IPS DF 6.9 (cell line): ENCODE measurements at regions not wholly inside any gene's neighbourhood (a gene's known extent, or its start where the extent isn't known, plus 50 kb on each side); places are given as distances from the start of the nearest gene placed in this dataset.

Experiments
- DNase-seq: peaks from one replicate; pipeline ENCODE4 v3.0.0-alpha.2; 2013; ENCODE audit warnings: low read depth, low spot score
- H3K27ac ChIP-seq: one replicate; pipeline ENCODE4 v1.5.1; 2013; ENCODE audit warnings: low read length, control low read depth
- H3K27me3 ChIP-seq: 2 replicates; pipeline ENCODE4 v1.6.1; 2013; ENCODE audit warnings: mild to moderate bottlenecking, low read length; ENCODE audit not compliant: control insufficient read depth, insufficient read depth
- H3K36me3 ChIP-seq: 2 replicates; pipeline ENCODE4 v1.6.1; 2013; ENCODE audit warnings: low read length; ENCODE audit not compliant: control insufficient read depth, insufficient read depth
- H3K4me1 ChIP-seq: 2 replicates; pipeline ENCODE4 v1.6.1; 2013; ENCODE audit warnings: low read length; ENCODE audit not compliant: control insufficient read depth, insufficient read depth
- H3K4me3 ChIP-seq: 2 replicates; pipeline ENCODE4 v1.5.1; 2013; ENCODE audit warnings: mild to moderate bottlenecking, low read length
- H3K9me3 ChIP-seq: 2 replicates; pipeline ENCODE4 v1.6.1; 2013; ENCODE audit warnings: low read length, inconsistent platforms; ENCODE audit not compliant: control insufficient read depth, insufficient read depth
- WGBS: extraction: QIAGEN DNeasy Blood & Tissue Kit; methylation state at CpG from one replicate; pipeline ENCODE4 v1.1.7; 2013; ENCODE audit warnings: mixed read lengths, missing lambda C conversion rate; ENCODE audit not compliant: insufficient read length, insufficient coverage; 5-methylcytosine and 5-hydroxymethylcytosine counted together

DNA sequence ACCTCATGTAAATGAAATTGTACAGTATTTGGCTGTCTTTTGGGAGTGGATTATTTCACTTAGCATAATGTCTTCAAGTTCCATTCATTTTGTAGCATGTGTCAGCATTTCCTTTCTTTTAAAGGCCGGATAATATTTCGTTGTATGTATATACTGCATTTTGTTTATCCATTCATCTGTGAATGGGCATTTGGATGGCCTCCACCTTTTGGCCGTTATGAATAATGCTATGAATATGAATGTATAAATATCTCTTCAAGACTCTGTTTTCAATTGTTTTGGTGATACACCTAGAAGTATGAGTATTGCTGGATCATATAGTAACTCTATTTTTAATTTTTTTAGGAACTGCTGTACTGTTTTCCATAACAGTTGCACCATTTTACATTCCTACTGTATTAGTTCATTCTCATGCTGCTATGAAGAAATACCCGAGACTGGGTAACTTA, 164.9 kb downstream of the DYRK2 start:
- H3K9me3 ChIP-seq, result no peaks in the 10 kb centered on the region
- WGBS, result no CpG with 5 or more reads among the region's 4 CpGs
- DNase-seq, result no peak
- H3K4me3 ChIP-seq, result no peak overlapping the region
- no peaks in the 10 kb centered on the region for H3K4me1 ChIP-seq
- no peaks in the 10 kb centered on the region for H3K27me3 ChIP-seq
- no peaks in the 10 kb centered on the region for H3K36me3 ChIP-seq
- H3K27ac ChIP-seq, result no peak overlapping the region

DNA sequence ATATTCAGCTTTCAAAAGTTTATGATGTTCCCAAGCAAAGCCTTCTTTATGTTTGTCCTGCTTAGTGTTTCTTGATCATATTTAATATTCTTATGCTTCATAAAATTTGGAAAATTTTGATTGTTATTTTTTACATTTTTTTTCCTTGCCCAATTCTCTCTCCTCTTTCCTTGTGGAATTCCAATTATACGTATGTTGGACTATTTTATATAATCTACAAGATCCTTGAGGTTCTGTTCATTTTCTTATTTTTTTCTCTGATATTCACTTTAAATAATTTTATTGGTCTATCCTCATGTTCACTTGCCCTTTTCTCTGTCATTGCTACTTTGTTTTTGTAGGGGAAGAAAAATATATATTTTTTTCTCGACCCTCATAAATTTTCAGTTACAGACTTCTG, 167.7 kb downstream of the DYRK2 start:
- H3K27ac ChIP-seq, result no peak overlapping the region
- no peaks in the 10 kb centered on the region for H3K9me3 ChIP-seq
- H3K27me3 ChIP-seq, result no peaks in the 10 kb centered on the region
- DNase-seq, result no peak
- H3K36me3 ChIP-seq, result no peaks in the 10 kb centered on the region
- no peaks in the 10 kb centered on the region for H3K4me1 ChIP-seq
- no CpG with 5 or more reads among the region's 2 CpGs for WGBS
- H3K4me3 ChIP-seq, result no peak overlapping the region

DNA sequence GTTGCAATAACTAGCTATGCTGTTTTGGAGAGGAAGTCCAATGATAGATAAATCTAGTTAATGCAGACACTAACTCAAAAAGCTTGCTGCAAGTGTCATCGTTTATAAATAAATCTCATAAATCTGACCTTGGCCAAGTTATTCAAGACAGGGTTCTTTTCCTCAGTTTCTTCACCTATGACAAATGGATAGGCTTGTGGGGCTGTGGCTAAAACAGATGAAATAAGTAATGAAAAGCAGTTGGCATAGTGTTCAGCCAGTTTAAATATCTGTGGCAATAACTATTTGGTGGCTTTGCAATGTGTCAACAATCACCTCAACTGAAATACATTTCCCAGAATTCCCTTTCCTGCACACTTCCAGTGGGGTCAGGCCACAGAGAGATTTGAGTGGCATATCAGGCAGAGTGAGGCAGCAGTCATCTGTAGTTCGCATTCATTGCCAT, 169.9 kb downstream of the DYRK2 start:
- DNase-seq, result no peak
- no peaks in the 10 kb centered on the region for H3K36me3 ChIP-seq
- no peak overlapping the region for H3K4me3 ChIP-seq
- no peaks in the 10 kb centered on the region for H3K4me1 ChIP-seq
- H3K27ac ChIP-seq, result no peak overlapping the region
- no CpG with 5 or more reads among the region's 2 CpGs for WGBS
- no peaks in the 10 kb centered on the region for H3K9me3 ChIP-seq
- H3K27me3 ChIP-seq, result no peaks in the 10 kb centered on the region

DNA sequence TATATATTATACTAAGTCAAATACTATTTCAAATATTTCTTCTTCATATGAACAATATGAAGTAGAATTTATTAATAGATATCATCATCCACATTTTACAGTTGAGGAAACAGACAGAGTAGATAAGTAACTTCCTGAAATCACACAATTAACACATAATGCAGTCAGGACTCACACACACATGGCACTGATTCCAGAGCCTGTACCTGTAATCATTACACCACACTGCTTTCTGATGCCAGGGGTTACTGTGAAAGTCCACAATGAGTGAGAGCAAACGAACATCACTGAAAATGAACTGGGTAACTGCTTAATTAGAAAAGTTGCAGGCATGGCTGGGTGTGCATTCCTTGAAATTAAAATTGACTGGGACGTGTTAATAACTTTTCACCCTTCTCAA, 169.3 kb upstream of the IFNG-AS1 start:
- no peak overlapping the region for H3K4me3 ChIP-seq
- H3K9me3 ChIP-seq, result no peaks in the 10 kb centered on the region
- H3K4me1 ChIP-seq, result no peaks in the 10 kb centered on the region
- no peaks in the 10 kb centered on the region for H3K36me3 ChIP-seq
- WGBS, result no CpG with 5 or more reads among the region's 2 CpGs
- H3K27me3 ChIP-seq, result no peaks in the 10 kb centered on the region
- H3K27ac ChIP-seq, result no peak overlapping the region
- DNase-seq, result no peak

DNA sequence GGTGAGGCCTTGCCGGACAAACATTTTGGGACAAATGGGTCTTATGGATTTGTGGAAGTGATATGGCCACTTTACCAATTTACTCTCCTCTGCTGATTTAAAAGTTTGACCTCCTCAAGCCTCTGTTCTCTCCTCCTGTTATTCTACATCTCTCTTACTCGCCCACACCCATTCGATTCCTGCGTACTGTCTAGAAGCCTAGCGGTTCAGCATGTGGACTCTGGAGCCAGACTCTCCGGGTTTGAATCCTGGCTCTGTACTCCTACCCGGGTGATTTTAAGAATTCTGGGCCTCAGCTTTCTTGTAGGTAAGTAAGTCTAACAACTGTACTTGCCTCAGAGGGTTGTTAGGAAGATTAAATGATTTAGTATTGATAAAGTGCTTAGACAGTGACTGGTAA, 168.6 kb upstream of the IFNG-AS1 start:
- Histone ChIP-seq H3K4me3 (no peak overlapping the region), H3K9me3 (no peaks in the 10 kb centered on the region), H3K27ac (no peak overlapping the region), H3K36me3 (no peaks in the 10 kb centered on the region), H3K27me3 (no peaks in the 10 kb centered on the region), H3K4me1 (no peaks in the 10 kb centered on the region)
- DNase-seq, result no peak
- no CpG with 5 or more reads among the region's 7 CpGs for WGBS

DNA sequence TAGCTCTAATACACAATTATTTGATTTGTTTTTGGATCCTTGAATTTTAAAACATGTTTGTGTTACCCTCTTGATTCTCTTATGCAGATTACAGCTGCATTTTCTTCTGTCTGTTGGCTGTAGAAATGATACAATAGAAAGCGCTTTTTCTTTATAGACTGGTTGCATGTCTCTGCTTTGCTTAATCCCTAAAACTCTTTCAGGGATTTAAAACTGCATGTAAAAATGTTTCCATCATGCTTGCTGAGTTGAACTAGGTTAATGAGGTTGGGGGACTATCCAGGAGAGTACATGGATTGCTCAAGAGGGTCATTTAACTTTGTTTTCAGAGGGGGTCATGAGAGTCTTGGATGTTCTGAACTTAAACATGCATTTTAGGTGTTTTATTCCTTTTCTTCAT, 166.4 kb upstream of the IFNG-AS1 start:
- WGBS, result no CpG with 5 or more reads among the region's 1 CpG
- no peak overlapping the region for H3K27ac ChIP-seq
- no peaks in the 10 kb centered on the region for H3K9me3 ChIP-seq
- H3K36me3 ChIP-seq, result no peaks in the 10 kb centered on the region
- H3K27me3 ChIP-seq, result no peaks in the 10 kb centered on the region
- H3K4me1 ChIP-seq, result no peaks in the 10 kb centered on the region
- H3K4me3 ChIP-seq, result no peak overlapping the region
- DNase-seq, result no peak

DNA sequence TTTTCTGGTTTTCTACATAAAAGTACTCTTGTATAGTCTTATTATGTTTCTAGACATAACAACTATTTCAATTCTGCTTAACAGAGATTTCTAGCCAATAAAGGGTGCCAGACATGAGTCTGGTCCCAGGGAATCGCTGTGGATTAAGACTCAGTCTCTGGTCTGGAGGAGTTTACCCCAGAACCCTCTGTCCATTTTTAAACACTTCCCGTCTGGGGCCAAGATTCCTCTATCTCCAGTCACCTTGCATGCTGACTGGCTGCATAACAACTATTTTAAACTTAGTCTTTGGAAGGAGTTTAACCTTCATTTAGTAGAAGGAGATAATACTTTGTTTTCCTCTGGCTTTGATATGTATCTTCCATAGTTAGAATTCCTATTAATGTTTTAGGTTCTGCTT, 163.1 kb upstream of the IFNG-AS1 start:
- no peaks in the 10 kb centered on the region for H3K27me3 ChIP-seq
- H3K4me1 ChIP-seq, result no peaks in the 10 kb centered on the region
- no peaks in the 10 kb centered on the region for H3K9me3 ChIP-seq
- WGBS, result no CpG with 5 or more reads among the region's 2 CpGs
- DNase-seq, result no peak
- H3K27ac ChIP-seq, result no peak overlapping the region
- H3K36me3 ChIP-seq, result no peaks in the 10 kb centered on the region
- no peak overlapping the region for H3K4me3 ChIP-seq

DNA sequence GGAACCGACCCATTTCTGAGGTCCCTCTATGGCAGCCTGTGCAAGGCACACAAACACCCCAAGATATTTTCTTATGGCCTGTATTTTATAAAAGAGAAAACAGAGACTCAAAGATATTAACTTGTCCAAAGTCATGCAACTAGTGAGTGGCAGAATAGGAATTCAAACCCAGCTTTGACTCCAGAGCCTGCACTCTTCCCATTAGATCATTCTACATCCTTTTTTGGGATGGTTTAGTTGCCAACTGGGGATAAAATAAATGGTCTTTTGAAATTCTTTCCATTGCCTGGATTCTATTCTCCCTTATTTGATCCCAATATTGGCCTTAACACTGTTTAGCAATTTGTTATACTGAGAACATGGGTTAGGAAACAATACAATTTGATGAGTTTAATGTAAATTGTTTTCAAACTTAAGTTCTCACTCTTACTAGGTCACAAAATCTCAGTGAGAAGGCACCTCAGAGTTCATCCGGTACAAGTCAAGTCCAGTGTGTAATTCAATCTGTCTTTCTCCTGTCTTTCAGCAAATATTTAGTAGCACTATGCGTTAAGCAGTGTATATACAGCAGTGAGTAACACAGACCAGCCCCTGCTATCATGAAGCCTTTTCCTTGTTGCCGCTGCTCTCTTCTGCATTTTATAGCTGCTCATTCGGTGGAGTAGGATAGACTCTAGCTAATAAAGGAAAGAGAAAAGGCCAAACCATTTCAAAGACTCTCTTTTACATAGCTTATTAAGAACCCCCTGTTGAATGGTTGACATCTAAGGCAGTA, 162.1 kb upstream of the IFNG-AS1 start:
- no CpG with 5 or more reads among the region's 5 CpGs for WGBS
- H3K36me3 ChIP-seq, result no peaks in the 10 kb centered on the region
- no peak overlapping the region for H3K4me3 ChIP-seq
- H3K4me1 ChIP-seq, result no peaks in the 10 kb centered on the region
- H3K27ac ChIP-seq, result no peak overlapping the region
- no peaks in the 10 kb centered on the region for H3K9me3 ChIP-seq
- DNase-seq, result no peak
- H3K27me3 ChIP-seq, result no peaks in the 10 kb centered on the region

DNA sequence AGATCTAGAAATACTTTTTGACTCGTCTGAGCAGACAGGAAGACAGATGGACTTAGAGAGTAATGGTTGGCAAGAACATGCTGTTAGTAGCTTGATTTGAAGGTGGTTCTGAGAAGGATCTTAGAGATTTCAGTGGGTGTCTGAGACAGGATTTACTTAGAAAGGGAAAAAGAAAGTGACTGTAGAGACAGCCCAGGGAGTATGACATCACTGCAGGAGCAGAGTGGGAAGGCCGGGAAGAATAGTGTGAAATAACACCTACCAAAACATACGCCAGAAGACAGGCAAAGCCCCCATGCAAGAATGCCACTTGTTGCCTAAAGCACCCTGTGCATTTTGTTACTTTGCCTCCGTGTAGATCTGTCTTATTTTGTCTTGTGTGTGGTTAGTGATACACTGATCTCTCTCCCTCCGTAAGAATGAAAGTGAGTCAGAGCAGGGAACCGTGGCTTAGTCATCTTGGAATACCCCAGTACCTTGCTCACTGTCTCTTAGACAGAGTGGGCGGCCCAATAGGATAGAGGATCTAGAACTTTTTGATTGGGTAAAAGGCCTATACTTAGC, 161.3 kb upstream of the IFNG-AS1 start:
- H3K9me3 ChIP-seq, result no peaks in the 10 kb centered on the region
- no peak for DNase-seq
- H3K4me1 ChIP-seq, result no peaks in the 10 kb centered on the region
- H3K27ac ChIP-seq, result no peak overlapping the region
- H3K4me3 ChIP-seq, result no peak overlapping the region
- H3K27me3 ChIP-seq, result no peaks in the 10 kb centered on the region
- no peaks in the 10 kb centered on the region for H3K36me3 ChIP-seq
- WGBS, result no CpG with 5 or more reads among the region's 7 CpGs

DNA sequence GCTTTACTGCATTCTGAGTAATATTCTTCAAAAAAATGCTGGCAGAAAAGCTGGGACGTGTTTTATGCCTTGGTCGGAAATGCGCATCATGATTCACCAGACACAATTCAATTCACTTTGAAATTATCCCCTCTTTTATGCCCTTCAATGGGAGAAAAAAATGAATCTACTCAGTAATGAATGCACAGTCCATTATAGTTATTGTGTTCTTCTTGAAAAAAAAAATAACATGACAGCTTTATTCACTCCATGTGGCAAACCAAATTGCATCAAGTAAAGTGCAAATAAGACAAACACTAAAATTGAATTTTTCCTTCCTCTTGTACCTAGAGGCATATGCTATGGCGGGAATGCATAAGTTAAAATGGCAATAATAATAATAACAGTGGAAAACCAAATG, 159.4 kb upstream of the IFNG-AS1 start:
- no peak for DNase-seq
- Histone ChIP-seq H3K4me1 (no peaks in the 10 kb centered on the region), H3K9me3 (no peaks in the 10 kb centered on the region), H3K27ac (no peak overlapping the region), H3K36me3 (no peaks in the 10 kb centered on the region), H3K4me3 (no peak overlapping the region), H3K27me3 (no peaks in the 10 kb centered on the region)
- WGBS, result no CpG with 5 or more reads among the region's 4 CpGs

DNA sequence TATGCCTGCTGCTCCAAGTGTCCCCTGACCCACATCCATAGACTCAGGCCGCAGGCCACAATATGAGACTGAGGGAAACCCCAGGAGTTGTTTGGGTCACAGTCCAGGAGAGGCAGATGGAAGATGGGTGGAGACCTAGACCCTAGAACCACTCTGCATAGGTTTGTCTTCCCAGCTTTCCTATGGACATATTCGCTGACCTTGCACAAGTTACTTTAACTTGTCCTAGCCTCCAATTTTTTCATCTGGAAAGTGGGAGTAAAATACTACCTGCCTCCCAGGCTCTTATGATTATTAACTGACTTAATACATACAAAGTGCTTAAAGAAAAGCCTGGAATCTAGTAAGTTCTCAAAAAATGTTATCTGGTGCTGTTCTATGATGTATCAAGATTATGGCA, 157.1 kb upstream of the IFNG-AS1 start:
- H3K36me3 ChIP-seq, result no peaks in the 10 kb centered on the region
- WGBS, result no CpG with 5 or more reads among the region's 2 CpGs
- H3K27ac ChIP-seq, result no peak overlapping the region
- H3K27me3 ChIP-seq, result no peaks in the 10 kb centered on the region
- no peaks in the 10 kb centered on the region for H3K4me1 ChIP-seq
- no peak overlapping the region for H3K4me3 ChIP-seq
- H3K9me3 ChIP-seq, result no peaks in the 10 kb centered on the region
- no peak for DNase-seq
